LNCaP clone FGC (cell line): ENCODE measurements at regions not wholly inside any gene's neighbourhood (a gene's known extent, or its start where the extent isn't known, plus 50 kb on each side); places are given as distances from the start of the nearest gene placed in this dataset.

ENCODE experiments used
- DNase-seq: peaks from one replicate; pipeline ENCODE4 v3.0.0-alpha.2; 2011; ENCODE audit warnings: low read depth
- H3K4me3 ChIP-seq: 2 replicates; pipeline ENCODE4 v1.5.1; 2011; ENCODE audit warnings: mild to moderate bottlenecking, low read depth, low read length, control low read depth
- CTCF ChIP-seq: IDR thresholded peaks from 2 replicates; pipeline ENCODE4 v1.5.1; 2012; ENCODE audit warnings: mild to moderate bottlenecking; ENCODE audit not compliant: control insufficient read depth, insufficient read depth; ENCODE audit errors: extremely low read depth

DNA sequence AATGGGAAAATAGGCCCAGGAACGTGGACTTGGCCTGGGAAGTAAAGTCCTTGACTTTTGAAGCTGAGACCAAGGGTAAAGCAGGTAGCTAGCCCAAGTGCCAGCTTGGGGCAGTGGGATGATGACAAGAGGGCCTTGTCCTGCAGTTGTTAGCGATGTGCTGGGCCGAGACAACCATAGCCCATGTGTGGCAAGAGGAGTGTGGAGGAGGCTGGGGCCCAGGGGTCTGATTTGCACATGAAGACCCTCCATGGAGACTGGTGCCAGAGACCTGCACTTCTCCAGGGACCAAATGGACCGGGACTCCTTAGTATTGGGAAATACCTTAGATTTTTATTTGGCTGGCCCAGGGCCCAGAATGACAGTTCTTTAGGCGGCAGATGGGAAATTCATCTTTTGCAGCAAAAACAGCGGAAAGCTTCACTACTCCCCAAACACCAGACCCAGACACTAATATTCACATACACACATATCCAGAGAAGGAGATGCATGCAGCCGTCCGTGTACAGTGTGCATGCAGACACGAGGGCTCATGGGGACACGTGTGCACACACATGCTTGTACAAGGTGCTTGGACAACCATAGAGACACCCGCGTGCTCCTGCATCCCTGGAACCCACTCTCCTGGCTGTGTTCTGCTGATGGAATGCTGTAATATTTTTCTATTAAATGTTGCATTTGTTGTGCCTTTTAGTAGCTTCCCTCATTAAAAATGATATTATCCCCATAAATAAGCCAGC, 78.1 kb upstream of the CSF3R start:
- DNase-seq = no peak
- no peak overlapping the region for H3K4me3 ChIP-seq
- TF ChIP-seq CTCF = no peak

GRCh38 chr1:36560177-36560576, 77.5 kb upstream of the CSF3R start:
- DNase-seq = no peak
- TF ChIP-seq CTCF = no peak
- no peak overlapping the region for H3K4me3 ChIP-seq

DNA sequence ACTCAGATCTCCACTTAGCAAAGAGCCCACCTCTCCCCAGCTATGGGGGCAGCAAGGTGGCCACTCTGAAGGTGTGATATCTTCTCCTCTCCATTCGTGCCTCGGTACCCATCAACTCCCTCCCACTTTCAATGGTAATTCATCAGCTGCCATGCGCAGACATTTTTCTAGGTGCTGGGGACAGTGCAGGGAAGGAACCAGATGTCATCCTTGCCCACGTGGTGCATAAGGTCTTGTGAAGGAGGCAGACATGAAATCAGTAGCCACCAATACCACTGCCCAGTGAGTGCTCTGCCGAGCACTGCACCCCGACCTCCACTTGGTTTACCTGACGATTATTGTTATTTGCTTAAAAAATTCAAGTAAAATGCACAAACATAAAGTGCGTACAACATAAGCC, 76.3 kb upstream of the CSF3R start:
- no peak for TF ChIP-seq CTCF
- no peak for DNase-seq
- H3K4me3 ChIP-seq = no peak overlapping the region

- TF ChIP-seq CTCF = no peak
- DNase-seq = no peak
- H3K4me3 ChIP-seq = no peak overlapping the region
Observed at GRCh38 chr1:36557041-36558000, 74.6 kb upstream of the CSF3R start.

DNA sequence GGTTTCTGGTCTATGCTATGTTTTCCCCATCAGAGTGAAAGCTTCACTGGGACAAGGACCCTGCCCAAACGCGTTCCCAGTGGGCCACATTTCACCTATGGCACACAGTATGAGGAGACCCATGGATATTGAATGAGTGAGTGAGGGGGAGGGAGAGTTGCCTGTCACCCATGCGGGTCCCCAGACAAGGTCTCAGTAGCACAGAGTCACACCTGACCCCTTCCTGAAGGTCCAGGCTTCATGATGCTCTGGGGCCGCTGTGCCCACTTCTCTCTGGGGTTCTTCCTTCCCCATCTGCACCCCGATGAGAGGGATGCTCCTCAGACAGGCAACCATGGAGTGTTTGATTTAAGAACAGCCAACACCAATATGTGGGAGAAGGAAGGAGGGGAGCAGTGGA, 72.3 kb upstream of the CSF3R start:
- H3K4me3 ChIP-seq = no peak overlapping the region
- DNase-seq = no peak
- no peak for TF ChIP-seq CTCF

GRCh38 chr1:36554323-36554628, 71.6 kb upstream of the CSF3R start:
- DNase-seq = no peak
- no peak for TF ChIP-seq CTCF
- no peak overlapping the region for H3K4me3 ChIP-seq
